ENCODE measurements at regions not wholly inside any gene's neighbourhood (a gene's known extent, or its start where the extent isn't known, plus 50 kb on each side); places are given as distances from the start of the nearest gene placed in this dataset.

- TF ChIP-seq, protein P1, sequence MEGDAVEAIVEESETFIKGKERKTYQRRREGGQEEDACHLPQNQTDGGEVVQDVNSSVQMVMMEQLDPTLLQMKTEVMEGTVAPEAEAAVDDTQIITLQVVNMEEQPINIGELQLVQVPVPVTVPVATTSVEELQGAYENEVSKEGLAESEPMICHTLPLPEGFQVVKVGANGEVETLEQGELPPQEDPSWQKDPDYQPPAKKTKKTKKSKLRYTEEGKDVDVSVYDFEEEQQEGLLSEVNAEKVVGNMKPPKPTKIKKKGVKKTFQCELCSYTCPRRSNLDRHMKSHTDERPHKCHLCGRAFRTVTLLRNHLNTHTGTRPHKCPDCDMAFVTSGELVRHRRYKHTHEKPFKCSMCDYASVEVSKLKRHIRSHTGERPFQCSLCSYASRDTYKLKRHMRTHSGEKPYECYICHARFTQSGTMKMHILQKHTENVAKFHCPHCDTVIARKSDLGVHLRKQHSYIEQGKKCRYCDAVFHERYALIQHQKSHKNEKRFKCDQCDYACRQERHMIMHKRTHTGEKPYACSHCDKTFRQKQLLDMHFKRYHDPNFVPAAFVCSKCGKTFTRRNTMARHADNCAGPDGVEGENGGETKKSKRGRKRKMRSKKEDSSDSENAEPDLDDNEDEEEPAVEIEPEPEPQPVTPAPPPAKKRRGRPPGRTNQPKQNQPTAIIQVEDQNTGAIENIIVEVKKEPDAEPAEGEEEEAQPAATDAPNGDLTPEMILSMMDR (conservative IDR thresholded peaks at IDR 0.05; ENCODE audit: low read depth, low read length): no peak
- TF ChIP-seq EZH2 (IDR thresholded peaks at IDR 0.05; ENCODE audit: low read length, unreplicated experiment) (no peak), EZH2phosphoT487 (IDR thresholded peaks at IDR 0.05; ENCODE audit: borderline replicate concordance, low read length) (no peak)
Observed at GRCh38 chr7:25863729-25864110, 288.3 kb upstream of the NFE2L3 start.

Data from PC-3 (cell line).